NOMO-1 treated with DMSO at 0.1 percent for 48 hours (cell line): ENCODE measurements at regions not wholly inside any gene's neighbourhood (a gene's known extent, or its start where the extent isn't known, plus 50 kb on each side); places are given as distances from the start of the nearest gene placed in this dataset.
"Not testable (repeated sequence)": the region's sequence is repeated elsewhere in the genome, so short reads cannot be mapped to it uniquely, and the experiment has no call there.

Source experiments
- DNase-seq: peaks from one replicate; lab custom pipeline; 2025; ENCODE audit not compliant: unreplicated experiment; lab: John Stamatoyannopoulos, UW

- DNase-seq = no peak
These were observed 91.0 kb upstream of the SSTR4 start for GRCh38 chr20:22944062-22944461.

GRCh38 chr20:22944936-22945335 is 90.2 kb upstream of the SSTR4 start:
- no peak for DNase-seq

GRCh38 chr20:22946596-22946995 is 88.5 kb upstream of the SSTR4 start:
- no peak for DNase-seq

GRCh38 chr20:22949331-22950109 is 85.6 kb upstream of the SSTR4 start:
- DNase-seq = no peak

- DNase-seq = no peak
These were observed 83.1 kb upstream of the SSTR4 start for GRCh38 chr20:22951966-22952365.

GRCh38 chr20:22954661-22955060 is 80.5 kb upstream of the SSTR4 start:
- DNase-seq = no peak

GRCh38 chr20:22958390-22958789 is 76.7 kb upstream of the SSTR4 start:
- no peak for DNase-seq

- no peak for DNase-seq
These were observed 72.3 kb upstream of the SSTR4 start for GRCh38 chr20:22962567-22963439.

GRCh38 chr20:22963581-22963980 is 71.5 kb upstream of the SSTR4 start:
- no peak for DNase-seq

GRCh38 chr20:22966787-22967464 is 68.2 kb upstream of the SSTR4 start:
- DNase-seq = no peak

GRCh38 chr20:22967706-22968105 is 67.4 kb upstream of the SSTR4 start:
- not testable (repeated sequence) for DNase-seq

GRCh38 chr20:22969031-22969430 is 66.1 kb upstream of the SSTR4 start:
- DNase-seq = not testable (repeated sequence)

GRCh38 chr20:22971077-22971476 is 64.0 kb upstream of the SSTR4 start:
- not testable (repeated sequence) for DNase-seq

- DNase-seq = no peak
These were observed 60.8 kb upstream of the SSTR4 start for GRCh38 chr20:22974354-22974753.

GRCh38 chr20:22977047-22977785 is 57.9 kb upstream of the SSTR4 start:
- no peak for DNase-seq

- no peak for DNase-seq
These were observed 51.1 kb upstream of the SSTR4 start for GRCh38 chr20:22984008-22984407.

- peak; percentile 18 for DNase-seq
These were observed 50.5 kb upstream of the SSTR4 start for GRCh38 chr20:22984606-22985005.

- no peak for DNase-seq
These were observed 49.8 kb upstream of the SSTR4 start for GRCh38 chr20:22985239-22985778.
